Activated CD4-positive, alpha-beta T cell treated with anti-CD3 and anti-CD28 coated beads, Interleukin-2, Interleukin-4, amounts not matched to agents 100 ng/mL and 50 ng/mL, durations not matched to agents 16 hours and 8 hours (primary cell): ENCODE measurements at regions not wholly inside any gene's neighbourhood (a gene's known extent, or its start where the extent isn't known, plus 50 kb on each side); places are given as distances from the start of the nearest gene placed in this dataset.

Experiments
- DNase-seq: peaks from one replicate; pipeline ENCODE4 v3.0.0-alpha.2; 2020; ENCODE audit warnings: low spot score

- DNase-seq: peak; percentile 1
Measured at GRCh38 chr16:7013990-7014389, 318.7 kb upstream of the RBFOX1 start.

GRCh38 chr16:7004266-7004665 lies 328.4 kb upstream of the RBFOX1 start:
- no peak for DNase-seq

- no peak for DNase-seq
Measured at GRCh38 chr16:6993544-6993943, 339.1 kb upstream of the RBFOX1 start.

- no peak for DNase-seq
Measured at GRCh38 chr16:6988846-6989245, 343.8 kb upstream of the RBFOX1 start.

GRCh38 chr16:6977916-6978315 lies 354.7 kb upstream of the RBFOX1 start:
- DNase-seq: no peak

GRCh38 chr16:6977291-6977690 lies 355.4 kb upstream of the RBFOX1 start:
- no peak for DNase-seq

- no peak for DNase-seq
Measured at GRCh38 chr16:6976716-6977115, 355.9 kb upstream of the RBFOX1 start.

GRCh38 chr16:6970171-6970857 lies 362.3 kb upstream of the RBFOX1 start:
- no peak for DNase-seq

- no peak for DNase-seq
Measured at GRCh38 chr16:6969594-6969993, 363.1 kb upstream of the RBFOX1 start.

GRCh38 chr16:6967796-6968320 lies 364.8 kb upstream of the RBFOX1 start:
- no peak for DNase-seq

- DNase-seq: no peak
Measured at GRCh38 chr16:6966925-6967324, 365.7 kb upstream of the RBFOX1 start.

GRCh38 chr16:6964679-6965078 lies 368.0 kb upstream of the RBFOX1 start:
- no peak for DNase-seq

- DNase-seq: no peak
Measured at GRCh38 chr16:6961704-6962103, 370.9 kb upstream of the RBFOX1 start.

- no peak for DNase-seq
Measured at GRCh38 chr16:6958184-6958583, 374.5 kb upstream of the RBFOX1 start.

- DNase-seq: no peak
Measured at GRCh38 chr16:6957681-6958080, 375.0 kb upstream of the RBFOX1 start.

GRCh38 chr16:6956511-6956910 lies 376.1 kb upstream of the RBFOX1 start:
- no peak for DNase-seq

GRCh38 chr16:6955303-6955702 lies 377.3 kb upstream of the RBFOX1 start:
- DNase-seq: no peak

GRCh38 chr16:6949240-6949639 lies 383.4 kb upstream of the RBFOX1 start:
- DNase-seq: no peak

GRCh38 chr16:6947291-6947690 lies 385.4 kb upstream of the RBFOX1 start:
- no peak for DNase-seq

GRCh38 chr16:6946802-6947201 lies 385.8 kb upstream of the RBFOX1 start:
- no peak for DNase-seq

GRCh38 chr16:6946106-6946505 lies 386.5 kb upstream of the RBFOX1 start:
- no peak for DNase-seq

GRCh38 chr16:6940968-6941367 lies 391.7 kb upstream of the RBFOX1 start:
- DNase-seq: no peak

- DNase-seq: no peak
Measured at GRCh38 chr16:6937641-6938040, 395.0 kb upstream of the RBFOX1 start.

- no peak for DNase-seq
Measured at GRCh38 chr16:6932871-6933385, 399.7 kb upstream of the RBFOX1 start.
